Endothelial cell of umbilical vein (primary cell): ENCODE measurements at regions not wholly inside any gene's neighbourhood (a gene's known extent, or its start where the extent isn't known, plus 50 kb on each side); places are given as distances from the start of the nearest gene placed in this dataset.

Source experiments
- BruUV-seq: library from RNA; stranded (reverse); fragments of 400-500 nt; replicated peaks from 2 replicates; lab custom pipeline; 2021; lab: Mats Ljungman, UMichigan
- CTCF ChIA-PET: fragments of 300-600, 350-600 bp; sonication (Branson Sonifier 250); formaldehyde crosslinking; loops from one replicate; lab custom pipeline; 2021; ENCODE audit warnings: antibody characterized with exemption, inconsistent platforms; lab: Charles Lee
- POLR2A ChIA-PET: fragments of 300-600, 350-600 bp; sonication (Branson Sonifier 250); formaldehyde crosslinking; loops from one replicate; lab custom pipeline; 2021; ENCODE audit warnings: antibody characterized with exemption, inconsistent platforms; lab: Charles Lee
- DNase-seq: peaks from one replicate; pipeline ENCODE4 v3.0.0-alpha.2; 2011; ENCODE audit warnings: low read depth, low spot score
- FAIRE-seq: peaks from 2 replicates; lab custom pipeline; 2011; peaks lifted over from hg19 to GRCh38; lab: Jason Lieb, UNC
- H2AFZ ChIP-seq: 2 replicates; pipeline ENCODE4 v1.6.0; 2012; ENCODE audit warnings: low read depth, low read length, control low read depth, inconsistent platforms
- H3K27ac ChIP-seq: 2 replicates; pipeline ENCODE4 v1.5.1; 2011; ENCODE audit warnings: low read depth, mild to moderate bottlenecking, control low read depth, low read length, moderate library complexity; ENCODE audit not compliant: insufficient read depth
- H3K27me3 ChIP-seq, 2 experiments: 2 replicates each; pipeline versions ENCODE4 v1.6.0 to v1.6.1; 2011; ENCODE audit warnings: low read length in 2 of 2, mixed read lengths in 1 of 2; ENCODE audit not compliant: control insufficient read depth in 2 of 2, insufficient read depth in 2 of 2
- H3K36me3 ChIP-seq, 2 experiments: 2 replicates in 1 of 2; 3 replicates in 1 of 2; pipeline ENCODE4 v1.5.1; 2011; ENCODE audit warnings: low read length in 2 of 2, mild to moderate bottlenecking in 1 of 2, moderate library complexity in 1 of 2; ENCODE audit not compliant: control insufficient read depth in 2 of 2, insufficient read depth in 2 of 2; ENCODE audit errors: extremely low read depth in 1 of 2
- H3K4me1 ChIP-seq: 3 replicates; pipeline ENCODE4 v1.5.1; 2011; ENCODE audit warnings: mild to moderate bottlenecking, low read length; ENCODE audit not compliant: control insufficient read depth, insufficient read depth; ENCODE audit errors: extremely low read depth
- H3K4me2 ChIP-seq: 2 replicates; pipeline ENCODE4 v1.6.1; 2011; ENCODE audit warnings: low read length, control low read depth, mixed read lengths; ENCODE audit not compliant: insufficient read depth
- H3K4me3 ChIP-seq, 3 experiments: fragments of 200-600 bp in 1 of 3; sonication (generic), shearing (Covaris generic) in 1 of 3; replicated peaks in 1 of 3; 2 replicates each; pipeline ENCODE4 v1.5.1; 2011 to 2016; ENCODE audit warnings: control low read depth in 3 of 3, low read length in 3 of 3, mild to moderate bottlenecking in 2 of 3, inconsistent platforms in 1 of 3, low read depth in 1 of 3, moderate library complexity in 1 of 3; ENCODE audit not compliant: insufficient read depth in 1 of 3
- H3K79me2 ChIP-seq: 2 replicates; pipeline ENCODE4 v1.6.0; 2012; ENCODE audit warnings: low read length, inconsistent platforms; ENCODE audit not compliant: control insufficient read depth, insufficient read depth
- H3K9ac ChIP-seq: replicated peaks from 2 replicates; pipeline ENCODE3; 2011; ENCODE audit warnings: low read length, control low read depth; ENCODE audit not compliant: insufficient read depth; ENCODE audit errors: extremely low read depth
- H3K9me1 ChIP-seq: replicated peaks from 3 replicates; pipeline ENCODE4 v1.6.0; 2011; ENCODE audit warnings: mild to moderate bottlenecking, low read length; ENCODE audit not compliant: control insufficient read depth, insufficient read depth; ENCODE audit errors: extremely low read depth
- H3K9me3 ChIP-seq: replicated peaks from 2 replicates; pipeline ENCODE4 v1.5.1; 2012; ENCODE audit warnings: low read length, inconsistent platforms; ENCODE audit not compliant: control insufficient read depth, insufficient read depth
- H4K20me1 ChIP-seq: replicated peaks from 2 replicates; pipeline ENCODE3; 2011; ENCODE audit warnings: mild to moderate bottlenecking, low read length; ENCODE audit not compliant: control insufficient read depth, insufficient read depth; ENCODE audit errors: extremely low read depth
- EZH2 ChIP-seq: IDR thresholded peaks from 2 replicates; pipeline ENCODE4 v1.6.1; 2012; ENCODE audit warnings: borderline replicate concordance, low read depth, mild to moderate bottlenecking, moderate library complexity, low read length, inconsistent platforms; ENCODE audit not compliant: severe bottlenecking
- FOS ChIP-seq: IDR thresholded peaks from 2 replicates; pipeline ENCODE4 v1.6.1; 2011; ENCODE audit warnings: mild to moderate bottlenecking, low read length, moderate library complexity, borderline replicate concordance; ENCODE audit not compliant: insufficient read depth
- GATA2 ChIP-seq: IDR thresholded peaks from 2 replicates; pipeline ENCODE4 v1.7.0; 2011; ENCODE audit warnings: low read depth, mild to moderate bottlenecking, moderate library complexity, mixed read lengths, low read length; ENCODE audit not compliant: insufficient read length, insufficient read depth
- JUN ChIP-seq: IDR thresholded peaks from 2 replicates; pipeline ENCODE4 v1.6.1; 2011; ENCODE audit warnings: borderline replicate concordance, low read depth; ENCODE audit not compliant: insufficient read length, insufficient read depth
- MYC ChIP-seq: IDR thresholded peaks from one replicate; pipeline ENCODE4 v1.6.1; 2011; ENCODE audit warnings: mild to moderate bottlenecking, low read depth, low read length
- POLR2A ChIP-seq: IDR thresholded peaks from 2 replicates; pipeline ENCODE4 v1.6.1; 2012; ENCODE audit warnings: low read depth, mild to moderate bottlenecking, control low read depth, low read length
- POLR2AphosphoS5 ChIP-seq: IDR thresholded peaks from 2 replicates; pipeline ENCODE4 v1.6.1; 2012; ENCODE audit warnings: low read depth, mild to moderate bottlenecking, control low read depth, low read length, moderate library complexity; ENCODE audit not compliant: insufficient read depth
- dilution Hi-C: fragments of 300-500 bp; cut with MboI; formaldehyde crosslinking; loops from one replicate; pipeline ENCODE4 v1.15.0; 2019; ENCODE audit warnings: low sequenced_read_pairs; ENCODE audit not compliant: extremely low pct_ligation_motif_present
- intact Hi-C: fragments of 100-400 bp; cut with micrococcal nuclease; formaldehyde crosslinking; loops from one replicate; pipeline ENCODE4 v1.10.0; 2022
- TF ChIP-seq, protein P1 (sequence below): IDR thresholded peaks from 2 replicates; pipeline ENCODE4 v1.6.1; 2011; ENCODE audit not compliant: insufficient read depth, insufficient read length
- TF ChIP-seq, protein P2 (sequence below), 2 donors: IDR thresholded peaks; 1 replicate in 1 of 2; 2 replicates in 1 of 2; pipeline ENCODE4 v1.5.1; 2011; ENCODE audit warnings: low read length in 2 of 2, mild to moderate bottlenecking in 2 of 2, moderate library complexity in 2 of 2, control low read depth in 1 of 2, inconsistent platforms in 1 of 2, low read depth in 1 of 2; ENCODE audit not compliant: insufficient read depth in 1 of 2; ENCODE audit errors: extremely low read depth in 1 of 2

- dilution Hi-C loops, result no loop called here
- no peak overlapping the region for H3K27ac ChIP-seq
- FAIRE-seq (no peak), DNase-seq (no peak)
- H3K9ac ChIP-seq, result no peak overlapping the region
- no peaks in the 10 kb centered on the region for H3K27me3 ChIP-seq
- H3K4me3 ChIP-seq, result no peak overlapping the region
- H3K9me3 ChIP-seq, result no peaks in the 10 kb centered on the region
- ChIA-PET CTCF (no interaction called here), POLR2A (no interaction called here)
- H3K36me3 ChIP-seq, result no peaks in the 10 kb centered on the region
- H2AFZ ChIP-seq, result no peak overlapping the region
- H3K79me2 ChIP-seq, result no peaks in the 10 kb centered on the region
- BruUV-seq, result no TSS peak
- H3K4me1 ChIP-seq, result no peaks in the 10 kb centered on the region
- TF ChIP-seq JUN (no peak), GATA2 (no peak), EZH2 (no peak), POLR2AphosphoS5 (no peak), FOS (no peak), POLR2A (no peak), MYC (no peak)
- TF ChIP-seq, protein P1, sequence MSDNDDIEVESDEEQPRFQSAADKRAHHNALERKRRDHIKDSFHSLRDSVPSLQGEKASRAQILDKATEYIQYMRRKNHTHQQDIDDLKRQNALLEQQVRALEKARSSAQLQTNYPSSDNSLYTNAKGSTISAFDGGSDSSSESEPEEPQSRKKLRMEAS, result no peak
- TF ChIP-seq, protein P2, sequence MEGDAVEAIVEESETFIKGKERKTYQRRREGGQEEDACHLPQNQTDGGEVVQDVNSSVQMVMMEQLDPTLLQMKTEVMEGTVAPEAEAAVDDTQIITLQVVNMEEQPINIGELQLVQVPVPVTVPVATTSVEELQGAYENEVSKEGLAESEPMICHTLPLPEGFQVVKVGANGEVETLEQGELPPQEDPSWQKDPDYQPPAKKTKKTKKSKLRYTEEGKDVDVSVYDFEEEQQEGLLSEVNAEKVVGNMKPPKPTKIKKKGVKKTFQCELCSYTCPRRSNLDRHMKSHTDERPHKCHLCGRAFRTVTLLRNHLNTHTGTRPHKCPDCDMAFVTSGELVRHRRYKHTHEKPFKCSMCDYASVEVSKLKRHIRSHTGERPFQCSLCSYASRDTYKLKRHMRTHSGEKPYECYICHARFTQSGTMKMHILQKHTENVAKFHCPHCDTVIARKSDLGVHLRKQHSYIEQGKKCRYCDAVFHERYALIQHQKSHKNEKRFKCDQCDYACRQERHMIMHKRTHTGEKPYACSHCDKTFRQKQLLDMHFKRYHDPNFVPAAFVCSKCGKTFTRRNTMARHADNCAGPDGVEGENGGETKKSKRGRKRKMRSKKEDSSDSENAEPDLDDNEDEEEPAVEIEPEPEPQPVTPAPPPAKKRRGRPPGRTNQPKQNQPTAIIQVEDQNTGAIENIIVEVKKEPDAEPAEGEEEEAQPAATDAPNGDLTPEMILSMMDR (IDR thresholded peaks at IDR 0.05; ENCODE audit: extremely low read depth in 1 of 2, insufficient read depth in 1 of 2, low read depth in 1 of 2, low read length in 2 of 2), result no peak
- H3K4me2 ChIP-seq, result no peak overlapping the region
- intact Hi-C loops, result no loop called here
- H3K9me1 ChIP-seq, result no peaks in the 10 kb centered on the region
- no peaks in the 10 kb centered on the region for H4K20me1 ChIP-seq
Measured at GRCh38 chr2:7377916-7378569, 460.8 kb downstream of the RNF144A start.
